ENCODE measurements at regions not wholly inside any gene's neighbourhood (a gene's known extent, or its start where the extent isn't known, plus 50 kb on each side); places are given as distances from the start of the nearest gene placed in this dataset.

- DNase-seq (ENCODE audit: extremely low spot score) = no peak
- POLR2A ChIA-PET = no interaction called here
- CTCF ChIA-PET = interaction anchor here (1.6 to 6.2 kb wide), 3 partner anchors 9 to 60 kb away, joined by 4 to 36 read pairs (median 6); no protein-coding TSS in a partner anchor
- TF ChIP-seq CTCF (IDR thresholded peaks at IDR 0.05; ENCODE audit: control extremely low read depth, extremely low read depth, low read depth, missing control alignments) = no peak
Observed at GRCh38 chr1:114342376-114342775, 168.6 kb downstream of the TRIM33 start.

DNA sequence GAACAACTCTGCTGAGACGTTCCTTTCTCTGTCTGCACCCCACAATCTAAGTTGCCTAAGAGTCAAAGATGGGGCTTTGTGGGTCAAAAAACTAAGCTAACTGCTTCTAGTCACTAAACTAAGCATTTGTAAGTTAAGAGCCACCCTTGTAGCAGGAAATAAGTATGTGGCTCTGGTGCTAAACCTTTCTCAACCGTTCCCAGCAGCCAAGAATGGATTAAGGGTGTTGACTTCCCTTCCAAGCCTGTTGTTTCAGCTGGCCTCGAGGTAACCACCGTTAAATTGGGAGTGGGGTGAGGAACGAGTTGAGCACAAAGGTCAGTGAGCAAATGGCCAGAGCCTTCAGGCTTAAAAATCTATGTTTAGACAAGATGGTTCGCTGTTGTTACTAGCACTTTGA, 169.1 kb downstream of the TRIM33 start:
- no peak for DNase-seq (ENCODE audit: extremely low spot score)
- CTCF ChIA-PET = interaction anchor here (1.6 to 2.1 kb wide), 3 partner anchors 48 to 217 kb away, joined by 4 to 6 read pairs (median 5); no protein-coding TSS in a partner anchor
- POLR2A ChIA-PET = no interaction called here
- TF ChIP-seq CTCF (IDR thresholded peaks at IDR 0.05; ENCODE audit: control extremely low read depth, extremely low read depth, low read depth, missing control alignments) = no peak

- TF ChIP-seq CTCF (IDR thresholded peaks at IDR 0.05; ENCODE audit: control extremely low read depth, extremely low read depth, low read depth, missing control alignments) = no peak
- no peak for DNase-seq (ENCODE audit: extremely low spot score)
- CTCF ChIA-PET = interaction anchor here (1.8 to 2.1 kb wide), 2 partner anchors 48 to 218 kb away, joined by 4 to 5 read pairs; no protein-coding TSS in a partner anchor
- POLR2A ChIA-PET = no interaction called here
Observed at GRCh38 chr1:114341299-114341698, 169.7 kb downstream of the TRIM33 start.

- ChIA-PET CTCF (interaction anchor here (1.8 to 2.1 kb wide), 2 partner anchors 49 to 218 kb away, joined by 4 to 5 read pairs; no protein-coding TSS in a partner anchor), POLR2A (no interaction called here)
- no peak for TF ChIP-seq CTCF (IDR thresholded peaks at IDR 0.05; ENCODE audit: control extremely low read depth, extremely low read depth, low read depth, missing control alignments)
- DNase-seq (ENCODE audit: extremely low spot score) = no peak
Observed at GRCh38 chr1:114340892-114341291, 170.1 kb downstream of the TRIM33 start.

DNA sequence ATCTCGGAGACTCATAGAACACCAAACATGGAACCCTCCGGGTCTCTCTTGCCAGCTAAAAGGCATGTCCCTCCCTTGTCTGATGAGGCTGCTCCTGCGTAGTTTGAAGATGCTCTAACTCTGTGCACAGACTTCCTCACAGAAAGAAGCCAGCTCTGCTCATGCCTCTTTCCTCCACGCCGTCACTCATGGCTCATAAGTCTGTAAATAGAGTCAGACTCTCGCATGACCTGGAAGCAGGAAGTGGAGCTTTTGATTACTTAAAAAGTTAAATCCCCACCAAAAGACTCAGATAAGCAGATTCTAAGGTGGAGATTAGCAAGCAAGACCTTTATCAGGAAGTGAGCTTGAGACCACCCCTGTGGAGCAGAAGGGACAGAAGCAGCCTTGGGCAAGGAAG, 171.6 kb downstream of the TRIM33 start:
- TF ChIP-seq CTCF (IDR thresholded peaks at IDR 0.05; ENCODE audit: control extremely low read depth, extremely low read depth, low read depth, missing control alignments) = no peak
- no peak for DNase-seq (ENCODE audit: extremely low spot score)
- ChIA-PET POLR2A (no interaction called here), CTCF (interaction anchor here (0.7 to 2.0 kb wide), 5 partner anchors 10 to 712 kb away, joined by 3 to 6 read pairs (median 3); no protein-coding TSS in a partner anchor)

- ChIA-PET POLR2A (no interaction called here), CTCF (interaction anchor here (1.1 to 2.0 kb wide), 6 partner anchors 8 to 212 kb away, joined by 3 to 11 read pairs (median 3); no protein-coding TSS in a partner anchor)
- TF ChIP-seq CTCF (IDR thresholded peaks at IDR 0.05; ENCODE audit: control extremely low read depth, extremely low read depth, low read depth, missing control alignments) = no peak
- DNase-seq (ENCODE audit: extremely low spot score) = no peak
Observed at GRCh38 chr1:114338191-114338890, 172.7 kb downstream of the TRIM33 start.

Data from GM10248 (cell line).